Testis (tissue), 2 donors: ENCODE measurements at regions not wholly inside any gene's neighbourhood (a gene's known extent, or its start where the extent isn't known, plus 50 kb on each side); places are given as distances from the start of the nearest gene placed in this dataset.
"Not testable (repeated sequence)": the region's sequence is repeated elsewhere in the genome, so short reads cannot be mapped to it uniquely, and the experiment has no call there.

Experiments used
- CTCF ChIP-seq, 3 experiments: fragments of 450-650 bp in 2 of 3; fragments of 200-600 bp in 1 of 3; sonication (generic) in 1 of 3; IDR thresholded peaks; one replicate each; pipeline ENCODE4 v1.5.1; 2016 to 2019; ENCODE audit warnings: antibody characterized with exemption in 3 of 3, mild to moderate bottlenecking in 2 of 3, moderate library complexity in 1 of 3
- POLR2A ChIP-seq: fragments of 450-650 bp; IDR thresholded peaks from one replicate; pipeline ENCODE4 v1.6.1; 2017; ENCODE audit warnings: antibody characterized with exemption, mild to moderate bottlenecking, moderate library complexity

GRCh38 chr2:37755961-37756559 is 84.6 kb upstream of the CDC42EP3 start:
- not testable (repeated sequence) for TF ChIP-seq CTCF (IDR thresholded peaks at IDR 0.05); POLR2A
